Astrocyte (in vitro differentiated cells and primary cell): ENCODE measurements at regions not wholly inside any gene's neighbourhood (a gene's known extent, or its start where the extent isn't known, plus 50 kb on each side); places are given as distances from the start of the nearest gene placed in this dataset.
"Not testable (repeated sequence)": the region's sequence is repeated elsewhere in the genome, so short reads cannot be mapped to it uniquely, and the experiment has no call there.

Source experiments
- CTCF ChIP-seq: IDR thresholded peaks from 2 replicates; pipeline ENCODE4 v1.5.1; 2011; ENCODE audit warnings: low read depth, mild to moderate bottlenecking, inconsistent platforms, low read length, moderate library complexity; ENCODE audit not compliant: insufficient read depth
- EZH2 ChIP-seq: IDR thresholded peaks from 2 replicates; pipeline ENCODE4 v1.6.1; 2012; ENCODE audit warnings: mild to moderate bottlenecking, low read length, inconsistent platforms; ENCODE audit not compliant: insufficient read depth

GRCh38 chr10:53335803-53336422, 563.3 kb upstream of the MBL2 start:
- not testable (repeated sequence) for TF ChIP-seq CTCF, EZH2
